ENCODE measurements at regions not wholly inside any gene's neighbourhood (a gene's known extent, or its start where the extent isn't known, plus 50 kb on each side); places are given as distances from the start of the nearest gene placed in this dataset.

- POLR2A ChIA-PET, result no interaction called here
- CTCF ChIA-PET, result interaction anchor here (1.1 to 1.5 kb wide), 2 partner anchors 19 to 333 kb away, joined by 3 to 5 read pairs; no protein-coding TSS in a partner anchor
- no peak for DNase-seq (ENCODE audit: extremely low spot score)
- no peak for TF ChIP-seq CTCF (IDR thresholded peaks at IDR 0.05; ENCODE audit: control extremely low read depth, extremely low read depth, low read depth, missing control alignments)
These were observed 252.9 kb downstream of the GPM6A start for GRCh38 chr4:175559126-175559525.

- no peak for DNase-seq (ENCODE audit: extremely low spot score)
- CTCF ChIA-PET, result interaction anchor here (1.1 to 1.5 kb wide), 2 partner anchors 18 to 332 kb away, joined by 3 to 5 read pairs; no protein-coding TSS in a partner anchor
- POLR2A ChIA-PET, result no interaction called here
- TF ChIP-seq CTCF (IDR thresholded peaks at IDR 0.05; ENCODE audit: control extremely low read depth, extremely low read depth, low read depth, missing control alignments), result no peak
These were observed 252.5 kb downstream of the GPM6A start for GRCh38 chr4:175559526-175559925.

- POLR2A ChIA-PET, result no interaction called here
- TF ChIP-seq CTCF (IDR thresholded peaks at IDR 0.05; ENCODE audit: control extremely low read depth, extremely low read depth, low read depth, missing control alignments), result peak; percentile 21
- DNase-seq (ENCODE audit: extremely low spot score), result no peak
- CTCF ChIA-PET, result interaction anchor here (1.0 kb wide), 1 partner anchor 331 kb away, joined by 3 read pairs; no protein-coding TSS in a partner anchor
These were observed 251.5 kb downstream of the GPM6A start for GRCh38 chr4:175560604-175561003.

GRCh38 chr4:175561696-175562095, 250.4 kb downstream of the GPM6A start:
- DNase-seq (ENCODE audit: extremely low spot score), result no peak
- ChIA-PET POLR2A (no interaction called here), CTCF (interaction anchor here (1.0 kb wide), 1 partner anchor 330 kb away, joined by 4 read pairs; no protein-coding TSS in a partner anchor)
- no peak for TF ChIP-seq CTCF (IDR thresholded peaks at IDR 0.05; ENCODE audit: control extremely low read depth, extremely low read depth, low read depth, missing control alignments)

GRCh38 chr4:175562111-175562510, 250.0 kb downstream of the GPM6A start:
- ChIA-PET POLR2A (no interaction called here), CTCF (interaction anchor here (1.0 kb wide), 1 partner anchor 329 kb away, joined by 4 read pairs; no protein-coding TSS in a partner anchor)
- no peak for TF ChIP-seq CTCF (IDR thresholded peaks at IDR 0.05; ENCODE audit: control extremely low read depth, extremely low read depth, low read depth, missing control alignments)
- no peak for DNase-seq (ENCODE audit: extremely low spot score)

GRCh38 chr4:175562542-175562941, 249.5 kb downstream of the GPM6A start:
- no peak for TF ChIP-seq CTCF (IDR thresholded peaks at IDR 0.05; ENCODE audit: control extremely low read depth, extremely low read depth, low read depth, missing control alignments)
- CTCF ChIA-PET, result interaction anchor here (1.0 to 1.2 kb wide), 2 partner anchors 329 kb away, joined by 3 to 4 read pairs; no protein-coding TSS in a partner anchor
- DNase-seq (ENCODE audit: extremely low spot score), result no peak
- POLR2A ChIA-PET, result no interaction called here

Data from GM10248 (cell line).